LNCAP (cell line): ENCODE measurements at regions not wholly inside any gene's neighbourhood (a gene's known extent, or its start where the extent isn't known, plus 50 kb on each side); places are given as distances from the start of the nearest gene placed in this dataset.

Experiments
- CTCF ChIP-seq: fragments of 450-650 bp; IDR thresholded peaks from 2 replicates; pipeline ENCODE4 v1.5.1; 2017; ENCODE audit warnings: mild to moderate bottlenecking

- no peak for TF ChIP-seq CTCF
Observed at GRCh38 chr6:168162366-168162765, 83.4 kb upstream of the FRMD1 start.

- no peak for TF ChIP-seq CTCF
Observed at GRCh38 chr6:168161371-168161750, 82.3 kb upstream of the FRMD1 start.

- no peak for TF ChIP-seq CTCF
Observed at GRCh38 chr6:168160506-168161370, 81.7 kb upstream of the FRMD1 start.

GRCh38 chr6:168159506-168159905, 80.5 kb upstream of the FRMD1 start:
- no peak for TF ChIP-seq CTCF

GRCh38 chr6:168158980-168159349, 80.0 kb upstream of the FRMD1 start:
- no peak for TF ChIP-seq CTCF

DNA sequence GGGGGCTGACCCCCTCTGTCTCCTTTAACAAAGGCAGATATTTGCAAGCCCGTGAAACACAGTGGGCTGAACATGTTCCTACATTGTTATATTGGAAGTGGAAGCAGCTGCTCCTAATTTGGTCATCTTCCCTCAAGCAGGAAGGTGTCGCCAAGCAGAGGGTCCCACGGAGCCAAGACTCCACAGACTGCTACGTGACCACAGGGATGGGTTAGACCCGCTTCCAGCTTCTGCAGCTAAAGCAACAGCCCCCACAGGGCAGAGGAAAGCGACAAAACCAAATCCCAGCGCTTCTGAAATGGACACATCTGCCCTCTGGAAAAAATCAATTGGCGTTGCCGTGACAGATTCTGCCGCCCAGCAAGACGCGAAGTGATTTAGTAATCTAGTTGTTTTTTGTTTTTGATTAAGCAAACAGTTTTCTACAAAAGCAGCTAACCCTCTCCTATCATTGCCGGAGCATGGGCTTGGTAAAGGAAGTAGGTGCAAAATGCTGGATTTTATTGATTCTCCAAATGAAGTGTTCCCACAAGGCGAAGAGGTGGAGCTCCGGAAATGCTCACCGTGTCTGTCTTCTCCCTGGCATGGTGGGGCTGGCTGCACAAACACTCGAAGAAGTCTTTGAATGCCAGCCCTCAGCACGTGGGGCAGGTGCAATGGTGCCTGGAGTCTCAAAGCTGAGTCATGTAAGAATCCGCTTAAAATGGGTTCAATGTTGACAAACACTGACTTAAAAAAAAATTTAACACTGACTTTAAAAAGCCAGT, 79.4 kb upstream of the FRMD1 start:
- TF ChIP-seq CTCF, result no peak

DNA sequence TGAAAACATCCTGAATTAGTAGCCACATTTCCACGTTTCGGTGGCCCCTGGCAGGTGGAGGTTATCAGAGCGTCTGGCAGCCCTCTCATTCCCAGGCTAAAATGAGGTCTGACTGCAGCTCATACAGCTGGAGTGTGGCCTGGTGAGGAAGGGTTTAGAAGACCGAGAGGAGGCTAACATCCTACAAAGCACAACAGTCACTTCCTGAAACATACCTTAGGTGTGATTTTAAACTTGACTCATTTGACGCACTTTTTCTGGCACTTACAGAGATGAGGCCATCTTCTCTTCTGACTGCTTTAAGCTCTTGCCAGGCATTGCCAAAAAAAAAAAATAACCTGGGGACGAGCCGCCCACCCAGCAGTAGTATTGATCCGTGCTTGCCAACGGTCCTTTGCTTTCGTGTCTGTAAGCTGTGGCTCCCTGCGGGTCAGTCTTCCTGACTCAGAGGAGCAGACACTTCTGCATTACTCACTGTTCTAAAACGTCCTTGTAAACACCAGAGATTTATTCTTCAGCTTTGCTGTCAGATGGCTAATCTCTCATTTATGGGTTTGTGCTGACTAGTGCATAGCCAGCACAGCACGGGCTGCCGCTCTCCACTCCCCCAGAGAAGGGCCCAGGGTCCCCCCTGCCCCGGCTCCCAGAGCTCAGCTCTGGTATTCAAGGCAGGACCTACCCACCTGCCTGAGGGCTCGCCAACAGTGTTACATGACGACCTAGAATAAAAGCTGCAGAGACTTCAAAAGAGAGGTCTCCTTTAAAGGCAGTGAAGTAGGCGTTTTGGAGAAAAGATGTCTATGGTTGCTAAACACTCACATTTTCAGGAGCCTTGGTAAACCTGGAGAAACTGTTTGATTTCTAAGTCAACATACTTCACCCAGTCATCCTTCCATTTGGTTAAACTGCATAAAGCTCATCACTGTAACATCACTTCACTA, 78.5 kb upstream of the FRMD1 start:
- TF ChIP-seq CTCF, result no peak
